Left lung (tissue), 4 donors: ENCODE measurements at regions not wholly inside any gene's neighbourhood (a gene's known extent, or its start where the extent isn't known, plus 50 kb on each side); places are given as distances from the start of the nearest gene placed in this dataset.

Experiments
- ATAC-seq: fragments of 200-7000 bp; cut with Tn5 transposase; one replicate; pipeline ENCODE4 v1.9.1; 2020; ENCODE audit warnings: moderate library complexity
- DNase-seq, 4 donors: peaks; one replicate each; pipeline ENCODE4 v3.0.0-alpha.2; 2013 to 2020
- H3K27ac ChIP-seq, 2 donors: fragments of 200-600 bp; sonication (generic) in 1 of 2; one replicate each; pipeline versions ENCODE4 v1.5.0 to v1.8.0; 2020 to 2021
- H3K27me3 ChIP-seq, 2 donors: fragments of 200-600 bp; sonication (generic) in 1 of 2; one replicate each; pipeline versions ENCODE4 v1.5.0 to v1.8.0; 2020 to 2021
- H3K36me3 ChIP-seq, 2 donors: fragments of 200-600 bp; sonication (generic) in 1 of 2; one replicate each; pipeline versions ENCODE4 v1.5.0 to v1.8.0; 2020 to 2021
- H3K4me1 ChIP-seq, 2 donors: fragments of 200-600 bp; one replicate each; pipeline ENCODE4 v1.8.0; 2021
- H3K4me3 ChIP-seq, 2 donors: fragments of 200-600 bp; sonication (generic) in 1 of 2; one replicate each; pipeline versions ENCODE4 v1.5.0 to v1.8.0; 2020 to 2021; ENCODE audit warnings: mild to moderate bottlenecking in 1 of 2
- H3K9me3 ChIP-seq, 2 donors: fragments of 200-600 bp; sonication (generic) in 1 of 2; one replicate each; pipeline versions ENCODE4 v1.5.0 to v1.8.0; 2020 to 2021
- intact Hi-C, 2 donors: fragments of 100-400 bp; cut with DNase I; formaldehyde crosslinking; loops; one replicate each; pipeline versions ENCODE4 v1.11.2 to v1.14.2; 2022
- TF ChIP-seq, protein P1 (sequence below), 2 donors: fragments of 200-600 bp; sonication (generic) in 1 of 2; IDR thresholded peaks; one replicate each; pipeline versions ENCODE4 v1.5.0 to v1.8.0; 2021; ENCODE audit warnings: antibody characterized with exemption in 2 of 2
- donor health status: DM: no; HTN: yes; CAD: no.
- donor health status: DM: no; HTN: no; CAD: no.

DNA sequence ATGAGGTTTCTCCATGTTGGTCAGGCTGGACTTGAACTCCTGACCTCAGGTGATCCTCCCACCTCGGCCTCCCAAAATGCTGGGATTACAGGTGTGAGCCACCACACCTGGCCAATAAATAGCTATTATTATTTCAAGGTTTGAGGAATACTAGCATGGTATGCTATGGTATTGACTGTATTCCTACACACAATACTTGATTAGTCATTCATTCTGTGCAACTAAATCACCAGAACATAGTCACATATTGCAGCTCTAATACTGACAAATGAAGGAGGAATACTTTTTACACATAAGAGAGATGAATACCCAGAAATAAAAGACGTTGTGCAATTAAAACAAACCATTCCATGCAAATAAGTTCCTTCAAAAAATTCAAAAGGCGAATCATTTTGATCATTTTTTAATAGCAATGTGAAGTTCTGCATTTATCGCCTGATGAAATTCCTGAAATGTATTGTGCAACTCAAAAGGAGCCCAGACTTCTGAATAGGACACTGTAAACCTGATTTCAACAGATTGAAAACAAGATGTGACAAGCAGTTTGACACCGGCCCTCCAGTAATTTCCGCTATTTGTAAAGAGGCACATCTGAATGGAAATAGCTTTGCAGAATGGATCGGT, 687.4 kb upstream of the SEMA6A start:
- TF ChIP-seq, protein P1, sequence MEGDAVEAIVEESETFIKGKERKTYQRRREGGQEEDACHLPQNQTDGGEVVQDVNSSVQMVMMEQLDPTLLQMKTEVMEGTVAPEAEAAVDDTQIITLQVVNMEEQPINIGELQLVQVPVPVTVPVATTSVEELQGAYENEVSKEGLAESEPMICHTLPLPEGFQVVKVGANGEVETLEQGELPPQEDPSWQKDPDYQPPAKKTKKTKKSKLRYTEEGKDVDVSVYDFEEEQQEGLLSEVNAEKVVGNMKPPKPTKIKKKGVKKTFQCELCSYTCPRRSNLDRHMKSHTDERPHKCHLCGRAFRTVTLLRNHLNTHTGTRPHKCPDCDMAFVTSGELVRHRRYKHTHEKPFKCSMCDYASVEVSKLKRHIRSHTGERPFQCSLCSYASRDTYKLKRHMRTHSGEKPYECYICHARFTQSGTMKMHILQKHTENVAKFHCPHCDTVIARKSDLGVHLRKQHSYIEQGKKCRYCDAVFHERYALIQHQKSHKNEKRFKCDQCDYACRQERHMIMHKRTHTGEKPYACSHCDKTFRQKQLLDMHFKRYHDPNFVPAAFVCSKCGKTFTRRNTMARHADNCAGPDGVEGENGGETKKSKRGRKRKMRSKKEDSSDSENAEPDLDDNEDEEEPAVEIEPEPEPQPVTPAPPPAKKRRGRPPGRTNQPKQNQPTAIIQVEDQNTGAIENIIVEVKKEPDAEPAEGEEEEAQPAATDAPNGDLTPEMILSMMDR (IDR thresholded peaks at IDR 0.05) = no peak
- H3K27ac ChIP-seq = no peak overlapping the region
- ATAC-seq = no peak

DNA sequence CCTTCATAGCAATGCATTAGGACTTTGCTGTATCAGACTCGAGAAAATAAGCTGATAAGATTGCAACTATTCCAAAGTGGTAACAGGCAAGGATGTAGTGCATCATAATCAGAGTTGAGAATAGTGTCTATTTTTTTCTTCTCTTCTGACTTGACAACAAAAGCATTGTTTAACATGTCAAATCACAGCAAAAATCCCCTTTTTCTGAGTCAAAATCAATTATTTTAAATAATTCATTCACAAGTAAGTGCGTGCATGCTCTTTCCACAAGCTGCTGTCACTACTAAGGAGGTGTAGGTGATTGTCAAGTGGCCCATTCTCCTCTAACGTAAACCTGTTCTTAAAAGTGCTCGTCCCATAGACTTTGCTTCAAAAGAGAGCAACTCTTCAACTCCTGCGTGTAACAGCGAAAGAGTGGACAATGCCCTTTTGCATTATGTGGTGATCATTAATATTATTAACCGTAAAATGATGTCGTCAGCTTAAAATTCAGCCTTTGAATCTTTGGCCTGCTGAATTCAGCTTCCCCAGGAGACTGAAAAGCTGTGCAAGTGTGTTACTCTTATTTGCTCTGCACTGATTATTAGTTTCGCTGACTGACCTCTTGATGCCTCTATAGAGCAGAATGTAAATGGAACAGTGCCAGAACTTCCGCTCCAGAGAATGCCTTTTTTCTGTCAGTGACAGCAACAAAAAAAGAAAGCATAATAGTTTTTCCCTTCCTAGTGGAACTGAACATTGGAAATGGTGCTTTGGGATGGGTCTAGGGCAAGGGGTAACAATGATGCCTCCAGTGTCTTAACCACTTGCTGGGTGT, 680.8 kb upstream of the SEMA6A start:
- Histone ChIP-seq H3K27me3 (no peaks in the 10 kb centered on the region), H3K9me3 (no peaks in the 10 kb centered on the region), H3K4me3 (no peak overlapping the region), H3K27ac (no peak overlapping the region), H3K4me1 (no peaks in the 10 kb centered on the region), H3K36me3 (no peaks in the 10 kb centered on the region)
- TF ChIP-seq, protein P1 (IDR thresholded peaks at IDR 0.05) = no peak
- peak in 1 of 4 donors; percentile 37 for DNase-seq
- ATAC-seq = no peak
- intact Hi-C loops = no loop called here

More for the DNA sequence above, 687.4 kb upstream of the SEMA6A start:
- DNase-seq = no peak
- Histone ChIP-seq H3K27me3 (no peaks in the 10 kb centered on the region), H3K4me3 (no peak overlapping the region), H3K36me3 (no peaks in the 10 kb centered on the region), H3K4me1 (no peaks in the 10 kb centered on the region), H3K9me3 (peaks cover 0 to 21% of the 10 kb centered on the region in 2 donors)
- intact Hi-C loops = no loop called here

DNA sequence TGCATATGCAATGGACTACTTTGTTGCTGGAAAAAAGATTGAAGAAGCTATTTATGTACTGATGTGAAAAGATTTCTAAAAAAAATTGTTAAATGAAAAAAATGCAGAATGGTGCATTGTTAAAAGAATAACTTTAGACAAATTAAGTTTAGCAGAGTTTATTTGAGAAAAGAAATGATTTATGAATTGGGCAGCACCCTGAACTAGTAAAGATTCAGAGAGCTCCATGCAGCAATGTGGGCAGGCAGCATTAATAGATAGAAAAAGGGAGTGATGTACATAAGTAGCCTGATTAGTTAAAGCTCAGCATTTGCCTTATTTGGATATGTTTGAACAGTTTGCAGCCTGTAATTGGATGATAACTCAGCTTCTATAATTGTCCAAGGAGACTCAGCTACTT, 677.9 kb upstream of the SEMA6A start:
- intact Hi-C loops = no loop called here
- DNase-seq (no peak), ATAC-seq (no peak)
- no peaks in the 10 kb centered on the region for H3K9me3 ChIP-seq
- no peaks in the 10 kb centered on the region for H3K27me3 ChIP-seq
- TF ChIP-seq, protein P1 (IDR thresholded peaks at IDR 0.05) = no peak
- H3K4me1 ChIP-seq = no peaks in the 10 kb centered on the region
- no peak overlapping the region for H3K4me3 ChIP-seq
- no peaks in the 10 kb centered on the region for H3K36me3 ChIP-seq
- no peak overlapping the region for H3K27ac ChIP-seq

DNA sequence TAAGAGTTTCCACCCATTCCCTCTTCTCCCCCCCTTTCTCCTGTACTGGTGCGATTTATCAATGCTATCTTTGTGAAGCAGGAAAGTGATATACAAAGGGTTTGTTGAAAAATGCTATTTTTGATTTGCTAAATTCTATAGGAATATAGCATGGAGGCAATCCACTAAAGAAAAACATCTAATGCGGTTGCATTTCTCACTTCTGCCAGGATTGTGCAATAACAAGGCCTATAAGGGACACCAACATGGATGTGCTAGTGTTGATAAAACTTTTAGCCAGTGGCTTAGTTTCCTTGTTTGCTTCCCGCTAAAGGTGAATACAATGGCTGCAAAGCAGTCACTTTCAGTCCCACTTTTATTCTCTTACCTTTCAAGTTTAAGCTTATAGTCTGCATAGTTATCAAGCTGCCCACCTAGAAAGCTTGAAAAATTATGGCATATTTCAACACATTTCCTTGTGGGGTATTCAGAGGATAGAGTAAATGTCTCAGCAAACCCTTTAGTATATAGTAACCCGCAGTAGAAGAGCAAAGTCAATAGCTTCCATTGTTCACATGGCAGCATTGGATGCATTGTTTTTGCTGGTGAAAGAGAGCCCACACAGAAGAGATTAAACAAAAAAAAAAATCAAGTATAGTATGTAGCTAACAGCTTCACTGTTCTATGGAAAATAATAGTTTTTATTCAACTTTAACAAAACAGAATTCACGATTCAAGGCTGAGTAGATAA, 674.6 kb upstream of the SEMA6A start:
- DNase-seq (no peak), ATAC-seq (no peak)
- Histone ChIP-seq H3K9me3 (no peaks in the 10 kb centered on the region), H3K27me3 (no peaks in the 10 kb centered on the region), H3K4me1 (no peaks in the 10 kb centered on the region), H3K27ac (no peak overlapping the region), H3K4me3 (no peak overlapping the region), H3K36me3 (no peaks in the 10 kb centered on the region)
- TF ChIP-seq, protein P1 (IDR thresholded peaks at IDR 0.05) = no peak
- intact Hi-C loops = no loop called here

DNA sequence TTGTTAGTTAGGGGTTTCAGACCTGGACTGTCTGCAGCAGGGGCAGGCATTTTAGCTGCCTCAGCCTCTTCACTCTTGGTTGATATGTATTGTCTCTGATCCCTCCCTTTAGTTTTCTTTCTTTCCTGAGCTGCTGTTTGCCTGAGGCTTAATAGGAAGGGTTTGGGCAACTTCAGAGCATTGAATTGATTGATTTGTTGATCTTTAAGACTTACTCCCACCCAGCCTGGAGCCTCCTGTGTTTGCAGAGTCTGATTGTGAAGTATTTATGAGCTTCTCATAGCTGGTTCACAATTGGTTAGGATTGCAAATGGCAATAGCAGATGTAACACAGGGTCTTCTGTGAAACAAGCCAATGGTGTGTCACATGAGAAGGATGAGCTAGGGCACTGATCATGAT, 671.8 kb upstream of the SEMA6A start:
- Histone ChIP-seq H3K4me3 (no peak overlapping the region), H3K36me3 (no peaks in the 10 kb centered on the region), H3K27me3 (no peaks in the 10 kb centered on the region), H3K4me1 (no peaks in the 10 kb centered on the region), H3K27ac (no peak overlapping the region), H3K9me3 (peaks cover 0 to 5% of the 10 kb centered on the region in 2 donors)
- TF ChIP-seq, protein P1 (IDR thresholded peaks at IDR 0.05) = no peak
- DNase-seq (no peak), ATAC-seq (no peak)
- intact Hi-C loops = no loop called here
